PC-9 (cell line): ENCODE measurements at regions not wholly inside any gene's neighbourhood (a gene's known extent, or its start where the extent isn't known, plus 50 kb on each side); places are given as distances from the start of the nearest gene placed in this dataset.

Experiments used
- BruUV-seq: library from RNA; stranded (reverse); fragments of 400-500 nt; replicated peaks from 2 replicates; lab custom pipeline; 2021; lab: Mats Ljungman, UMichigan
- CTCF ChIA-PET: fragments of 300-600 bp; sonication (Branson Sonifier 250); formaldehyde crosslinking; loops from one replicate; lab custom pipeline; 2022; ENCODE audit warnings: antibody characterized with exemption; lab: Charles Lee
- POLR2A ChIA-PET: fragments of 300-600 bp; sonication (Branson Sonifier 250); formaldehyde crosslinking; loops from one replicate; lab custom pipeline; 2022; ENCODE audit warnings: antibody characterized with exemption; ENCODE audit not compliant: unreplicated experiment; lab: Charles Lee
- DNase-seq, 2 experiments: peaks; one replicate each; pipeline versions ENCODE4 v3.0.0 to v3.0.0-alpha.2; 2015 to 2022; ENCODE audit warnings: mixed read lengths in 1 of 2
- H2AFZ ChIP-seq: fragments of 200-600 bp; sonication (generic); 2 replicates; pipeline ENCODE4 v1.8.1; 2017; ENCODE audit warnings: antibody characterized with exemption
- H3F3A ChIP-seq: fragments of 200-600 bp; sonication (generic); 2 replicates; pipeline ENCODE4 v1.8.1; 2017; ENCODE audit warnings: antibody characterized with exemption, mild to moderate bottlenecking, low read depth; ENCODE audit not compliant: insufficient read depth
- H3K27ac ChIP-seq: fragments of 200-600 bp; sonication (generic); 2 replicates; pipeline ENCODE4 v1.6.1; 2016; ENCODE audit warnings: mixed run types
- H3K27me3 ChIP-seq: fragments of 200-600 bp; sonication (generic); 2 replicates; pipeline ENCODE4 v1.6.1; 2016; ENCODE audit warnings: low read depth, mixed run types; ENCODE audit not compliant: insufficient read depth
- H3K36me3 ChIP-seq: fragments of 200-600 bp; sonication (generic); 2 replicates; pipeline ENCODE4 v1.6.1; 2016; ENCODE audit warnings: low read depth, mixed run types
- H3K4me1 ChIP-seq: fragments of 200-600 bp; sonication (generic); replicated peaks from 2 replicates; pipeline ENCODE4 v1.6.1; 2016; ENCODE audit warnings: mixed run types; ENCODE audit not compliant: insufficient read depth
- H3K4me2 ChIP-seq: fragments of 200-600 bp; sonication (generic); 2 replicates; pipeline ENCODE4 v1.6.1; 2017; ENCODE audit warnings: mixed run types
- H3K4me3 ChIP-seq: fragments of 200-600 bp; sonication (generic); 2 replicates; pipeline ENCODE4 v1.6.1; 2016; ENCODE audit warnings: mixed run types
- H3K79me2 ChIP-seq: fragments of 200-600 bp; sonication (generic); 2 replicates; pipeline ENCODE4 v1.6.1; 2017; ENCODE audit warnings: low read depth, mixed run types
- H3K9me2 ChIP-seq: fragments of 200-600 bp; sonication (generic); 2 replicates; pipeline ENCODE4 v1.8.1; 2017; ENCODE audit warnings: mild to moderate bottlenecking; ENCODE audit not compliant: insufficient read depth
- H3K9me3 ChIP-seq: fragments of 200-600 bp; sonication (generic); 2 replicates; pipeline ENCODE4 v1.8.1; 2016; ENCODE audit warnings: low read depth; ENCODE audit not compliant: insufficient read depth
- H4K20me1 ChIP-seq: fragments of 200-600 bp; sonication (generic); 2 replicates; pipeline ENCODE4 v1.8.1; 2017; ENCODE audit not compliant: insufficient read depth
- EZH2 ChIP-seq: fragments of 200-600 bp; sonication (generic); IDR thresholded peaks from 2 replicates; pipeline ENCODE4 v1.8.0; 2017; ENCODE audit warnings: antibody characterized with exemption, low read depth
- intact Hi-C: fragments of 100-400 bp; cut with micrococcal nuclease; formaldehyde crosslinking; loops from one replicate; pipeline ENCODE4 v1.10.0; 2022; ENCODE audit not compliant: unreplicated experiment
- TF ChIP-seq, protein P1 (sequence below): fragments of 200-600 bp; sonication (generic); conservative IDR thresholded peaks from 2 replicates; pipeline ENCODE4 v1.6.1; 2017; ENCODE audit warnings: mixed run types, antibody characterized with exemption, mild to moderate bottlenecking, moderate library complexity

DNA sequence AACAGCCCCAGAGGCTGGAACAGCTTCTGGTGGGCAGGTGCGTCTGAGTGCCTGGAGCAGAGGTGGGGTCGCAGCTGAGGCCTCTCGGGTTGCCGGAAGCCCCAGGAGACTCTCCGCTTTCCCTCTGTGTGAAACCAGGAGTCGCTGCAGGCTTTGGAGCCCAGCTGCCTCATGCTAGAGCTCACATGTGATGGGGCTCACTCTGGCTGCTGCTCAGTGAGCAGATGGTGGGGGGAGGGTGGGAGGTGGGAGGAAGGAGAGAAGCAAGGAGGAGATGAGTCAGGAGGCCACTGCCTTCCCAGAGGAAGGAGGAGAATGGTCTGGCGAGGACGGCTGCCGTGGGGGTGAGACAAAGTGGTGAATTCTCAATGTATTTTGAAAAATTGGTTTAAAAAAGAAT lies 290.1 kb upstream of the CHRNA7 start:
- Histone ChIP-seq H3K36me3 (no peaks in the 10 kb centered on the region), H3K27ac (no peak overlapping the region), H3K27me3 (no peaks in the 10 kb centered on the region), H3K79me2 (no peaks in the 10 kb centered on the region), H3K4me3 (no peak overlapping the region), H3K9me3 (no peaks in the 10 kb centered on the region), H4K20me1 (no peaks in the 10 kb centered on the region), H3K4me1 (no peaks in the 10 kb centered on the region), H3K4me2 (no peak overlapping the region), H2AFZ (no peak overlapping the region), H3F3A (no peaks in the 10 kb centered on the region), H3K9me2 (no peaks in the 10 kb centered on the region)
- TF ChIP-seq, protein P1, sequence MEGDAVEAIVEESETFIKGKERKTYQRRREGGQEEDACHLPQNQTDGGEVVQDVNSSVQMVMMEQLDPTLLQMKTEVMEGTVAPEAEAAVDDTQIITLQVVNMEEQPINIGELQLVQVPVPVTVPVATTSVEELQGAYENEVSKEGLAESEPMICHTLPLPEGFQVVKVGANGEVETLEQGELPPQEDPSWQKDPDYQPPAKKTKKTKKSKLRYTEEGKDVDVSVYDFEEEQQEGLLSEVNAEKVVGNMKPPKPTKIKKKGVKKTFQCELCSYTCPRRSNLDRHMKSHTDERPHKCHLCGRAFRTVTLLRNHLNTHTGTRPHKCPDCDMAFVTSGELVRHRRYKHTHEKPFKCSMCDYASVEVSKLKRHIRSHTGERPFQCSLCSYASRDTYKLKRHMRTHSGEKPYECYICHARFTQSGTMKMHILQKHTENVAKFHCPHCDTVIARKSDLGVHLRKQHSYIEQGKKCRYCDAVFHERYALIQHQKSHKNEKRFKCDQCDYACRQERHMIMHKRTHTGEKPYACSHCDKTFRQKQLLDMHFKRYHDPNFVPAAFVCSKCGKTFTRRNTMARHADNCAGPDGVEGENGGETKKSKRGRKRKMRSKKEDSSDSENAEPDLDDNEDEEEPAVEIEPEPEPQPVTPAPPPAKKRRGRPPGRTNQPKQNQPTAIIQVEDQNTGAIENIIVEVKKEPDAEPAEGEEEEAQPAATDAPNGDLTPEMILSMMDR: no peak
- TF ChIP-seq EZH2: no peak
- intact Hi-C loops: no loop called here
- POLR2A ChIA-PET: no interaction called here
- BruUV-seq: no TSS peak
- no peak for DNase-seq
- CTCF ChIA-PET: no interaction called here

DNA sequence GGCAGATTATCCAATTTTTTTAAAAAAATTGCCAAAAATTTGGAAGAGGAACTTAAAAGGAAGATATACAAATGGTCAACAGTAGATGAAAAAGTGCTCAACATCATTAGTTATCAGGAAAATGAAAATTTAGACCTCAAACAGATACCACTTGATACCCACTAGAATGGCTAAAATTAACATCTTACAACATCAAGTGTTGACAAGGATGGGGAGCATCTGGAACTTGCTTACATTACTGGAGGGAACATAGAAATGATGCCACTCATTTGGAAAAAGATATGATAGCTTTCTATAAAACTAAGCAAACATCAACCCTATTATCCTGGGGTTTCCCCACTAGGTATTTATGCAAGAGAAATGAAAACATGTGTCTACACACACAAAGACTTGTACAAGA lies 284.5 kb upstream of the CHRNA7 start:
- no peak overlapping the region for H3K27ac ChIP-seq
- H3K4me2 ChIP-seq: no peak overlapping the region
- TF ChIP-seq, protein P1: no peak
- no peak for TF ChIP-seq EZH2
- no peaks in the 10 kb centered on the region for H3K9me2 ChIP-seq
- H4K20me1 ChIP-seq: no peaks in the 10 kb centered on the region
- H3K9me3 ChIP-seq: no peaks in the 10 kb centered on the region
- no peak overlapping the region for H2AFZ ChIP-seq
- H3F3A ChIP-seq: no peaks in the 10 kb centered on the region
- H3K27me3 ChIP-seq: no peaks in the 10 kb centered on the region
- no peak overlapping the region for H3K4me3 ChIP-seq
- intact Hi-C loops: no loop called here
- no peaks in the 10 kb centered on the region for H3K79me2 ChIP-seq
- no peaks in the 10 kb centered on the region for H3K4me1 ChIP-seq
- no TSS peak for BruUV-seq
- no peaks in the 10 kb centered on the region for H3K36me3 ChIP-seq
- ChIA-PET CTCF (no interaction called here), POLR2A (no interaction called here)
- DNase-seq: no peak

DNA sequence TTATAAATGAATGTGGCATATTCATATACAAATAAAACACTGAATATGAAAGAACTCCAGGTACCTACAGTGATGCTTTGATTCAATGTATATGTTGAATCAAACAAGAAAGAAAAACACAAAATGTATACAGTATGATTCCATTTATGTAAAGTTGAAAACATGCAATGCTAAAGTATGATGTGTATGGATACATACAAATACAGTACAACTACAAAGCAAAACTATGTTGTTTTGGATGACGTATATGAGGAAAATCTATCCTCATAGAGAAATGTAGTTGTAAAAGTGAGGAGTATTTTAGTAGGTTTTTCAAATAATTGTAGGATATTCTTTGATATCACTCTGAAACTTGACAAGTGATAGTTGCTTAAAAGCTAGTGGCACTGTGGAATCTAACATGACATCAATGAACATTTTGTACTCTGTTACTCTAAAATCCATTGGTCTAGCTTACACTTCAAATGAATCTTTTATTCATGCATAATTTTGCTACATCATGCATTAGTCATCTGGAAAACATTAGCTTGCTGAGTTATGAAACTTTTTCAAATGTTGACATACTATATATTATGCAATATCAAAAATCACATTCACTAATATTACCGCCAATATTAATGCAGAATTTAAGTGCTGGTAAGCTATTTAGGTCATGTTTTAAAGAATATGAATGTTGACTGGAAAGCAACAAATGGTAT lies 278.1 kb upstream of the CHRNA7 start:
- no peaks in the 10 kb centered on the region for H3K79me2 ChIP-seq
- H3K9me3 ChIP-seq: no peaks in the 10 kb centered on the region
- no peaks in the 10 kb centered on the region for H3K27me3 ChIP-seq
- H3K4me3 ChIP-seq: no peak overlapping the region
- H3K4me2 ChIP-seq: no peak overlapping the region
- no peaks in the 10 kb centered on the region for H3K9me2 ChIP-seq
- POLR2A ChIA-PET: no interaction called here
- CTCF ChIA-PET: no interaction called here
- H3K27ac ChIP-seq: no peak overlapping the region
- intact Hi-C loops: no loop called here
- no peaks in the 10 kb centered on the region for H3K36me3 ChIP-seq
- no peak overlapping the region for H2AFZ ChIP-seq
- no peaks in the 10 kb centered on the region for H3F3A ChIP-seq
- H4K20me1 ChIP-seq: no peaks in the 10 kb centered on the region
- no TSS peak for BruUV-seq
- no peaks in the 10 kb centered on the region for H3K4me1 ChIP-seq
- DNase-seq: no peak
- TF ChIP-seq EZH2: no peak
- TF ChIP-seq, protein P1: no peak
